Suprapubic skin (tissue), 4 donors: ENCODE measurements at regions not wholly inside any gene's neighbourhood (a gene's known extent, or its start where the extent isn't known, plus 50 kb on each side); places are given as distances from the start of the nearest gene placed in this dataset.

ENCODE experiments used
- DNase-seq, 2 donors: peaks; one replicate each; pipeline ENCODE4 v3.0.0-alpha.2; 2019; ENCODE audit warnings: low spot score in 2 of 2
- H3K27ac ChIP-seq: fragments of 200-600 bp; sonication (generic); one replicate; pipeline ENCODE4 v1.5.1; 2019
- H3K27me3 ChIP-seq: fragments of 200-600 bp; sonication (generic); one replicate; pipeline ENCODE4 v1.5.1; 2019
- H3K36me3 ChIP-seq: fragments of 200-600 bp; sonication (generic); one replicate; pipeline ENCODE4 v1.5.1; 2019
- H3K4me1 ChIP-seq: fragments of 200-600 bp; sonication (generic); one replicate; pipeline ENCODE4 v1.5.1; 2019
- H3K4me3 ChIP-seq: fragments of 200-600 bp; sonication (generic); one replicate; pipeline ENCODE4 v1.5.1; 2019; ENCODE audit warnings: mild to moderate bottlenecking
- H3K9me3 ChIP-seq: fragments of 200-600 bp; sonication (generic); one replicate; pipeline ENCODE4 v1.5.1; 2019
- CTCF ChIP-seq, 2 donors: fragments of 200-600 bp in 1 of 2; fragments of 450-650 bp in 1 of 2; sonication (generic) in 1 of 2; IDR thresholded peaks; one replicate each; pipeline ENCODE4 v1.5.1; 2016 to 2019; ENCODE audit warnings: antibody characterized with exemption in 2 of 2, mild to moderate bottlenecking in 1 of 2, moderate library complexity in 1 of 2
- EP300 ChIP-seq: sonication (generic); formaldehyde crosslinking; IDR thresholded peaks from one replicate; pipeline ENCODE4 v1.6.1; 2017; ENCODE audit warnings: antibody characterized with exemption
- POLR2A ChIP-seq, 2 donors: fragments of 450-650 bp; IDR thresholded peaks; one replicate each; pipeline ENCODE4 v1.6.1; 2017; ENCODE audit warnings: antibody characterized with exemption in 2 of 2, mild to moderate bottlenecking in 2 of 2, moderate library complexity in 2 of 2
- POLR2AphosphoS5 ChIP-seq, 3 donors: sonication (generic); formaldehyde crosslinking; IDR thresholded peaks; one replicate each; pipeline ENCODE4 v1.6.1; 2017; ENCODE audit warnings: antibody characterized with exemption in 3 of 3
- WGBS: methylation state at CpG from one replicate; pipeline ENCODE4 v1.1.5; 2018; 5-methylcytosine and 5-hydroxymethylcytosine counted together

- Histone ChIP-seq H3K27me3 (no peaks in the 10 kb centered on the region), H3K4me3 (no peak overlapping the region), H3K4me1 (no peaks in the 10 kb centered on the region), H3K9me3 (no peaks in the 10 kb centered on the region), H3K36me3 (peaks cover 26% of the 10 kb centered on the region), H3K27ac (no peak overlapping the region)
- no peak for DNase-seq
- WGBS: 90% methylated on average over 2 of the region's 2 CpGs
- TF ChIP-seq EP300 (no peak), CTCF (IDR thresholded peaks at IDR 0.05) (no peak), POLR2AphosphoS5 (IDR thresholded peaks at IDR 0.05) (no peak), POLR2A (IDR thresholded peaks at IDR 0.05) (no peak)
These were observed 57.3 kb downstream of the PIK3C2A start for GRCh38 chr11:17150521-17150920.

GRCh38 chr11:17148536-17148935 is 59.2 kb downstream of the PIK3C2A start:
- H3K4me1 ChIP-seq: no peaks in the 10 kb centered on the region
- H3K9me3 ChIP-seq: no peaks in the 10 kb centered on the region
- no peak overlapping the region for H3K4me3 ChIP-seq
- H3K27ac ChIP-seq: no peak overlapping the region
- DNase-seq: no peak
- no peaks in the 10 kb centered on the region for H3K27me3 ChIP-seq
- H3K36me3 ChIP-seq: peaks cover 38% of the 10 kb centered on the region
- TF ChIP-seq EP300 (no peak), POLR2A (IDR thresholded peaks at IDR 0.05) (no peak), CTCF (IDR thresholded peaks at IDR 0.05) (no peak), POLR2AphosphoS5 (IDR thresholded peaks at IDR 0.05) (no peak)

DNA sequence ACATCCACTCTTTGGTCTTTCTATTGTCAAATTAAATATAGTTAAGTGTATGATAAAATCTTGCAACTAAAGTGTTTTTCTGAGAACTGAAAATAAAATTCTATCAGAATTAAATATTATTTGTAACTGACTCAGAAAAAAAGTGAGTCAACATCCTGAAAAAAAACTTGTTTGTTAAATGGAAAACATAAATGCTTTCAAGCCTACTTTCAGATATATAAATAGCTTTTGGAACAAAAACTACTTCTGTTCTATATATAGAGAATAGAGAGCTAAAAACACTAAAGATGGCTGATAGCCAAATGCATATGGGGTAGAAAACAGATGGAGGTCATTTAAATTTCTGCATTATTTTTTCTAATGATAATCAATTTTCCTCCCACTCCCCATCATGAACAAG is 61.8 kb downstream of the PIK3C2A start:
- Histone ChIP-seq H3K27ac (no peak overlapping the region), H3K36me3 (peaks cover 49% of the 10 kb centered on the region), H3K4me3 (no peak overlapping the region), H3K4me1 (no peaks in the 10 kb centered on the region), H3K9me3 (no peaks in the 10 kb centered on the region), H3K27me3 (no peaks in the 10 kb centered on the region)
- DNase-seq: no peak
- TF ChIP-seq POLR2AphosphoS5 (IDR thresholded peaks at IDR 0.05) (no peak), POLR2A (IDR thresholded peaks at IDR 0.05) (no peak), CTCF (IDR thresholded peaks at IDR 0.05) (no peak), EP300 (no peak)

DNA sequence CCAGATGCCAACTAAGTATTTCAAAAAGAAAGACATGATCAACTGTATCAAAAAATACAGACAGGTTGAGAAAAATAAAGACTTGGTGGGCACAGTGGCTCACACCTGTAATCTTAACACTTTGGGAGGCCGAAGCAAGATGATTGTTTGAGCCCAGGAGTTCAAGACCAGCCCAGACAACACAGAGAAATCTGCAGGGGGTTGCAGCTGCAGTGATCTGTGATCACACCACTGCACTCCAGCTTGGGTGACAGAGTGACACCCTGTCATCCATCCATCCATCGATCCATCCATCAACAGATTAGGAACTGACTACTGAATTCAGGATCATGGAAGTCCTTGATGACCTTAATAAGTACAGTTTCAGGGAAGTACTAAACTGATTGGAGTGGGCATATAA is 65.0 kb upstream of the RPS13 start:
- DNase-seq: no peak
- Histone ChIP-seq H3K4me3 (no peak overlapping the region), H3K27me3 (no peaks in the 10 kb centered on the region), H3K4me1 (no peaks in the 10 kb centered on the region), H3K27ac (no peak overlapping the region), H3K9me3 (no peaks in the 10 kb centered on the region), H3K36me3 (peaks cover 40% of the 10 kb centered on the region)
- WGBS: 92% methylated on average over 2 of the region's 2 CpGs
- no peak for TF ChIP-seq CTCF (IDR thresholded peaks at IDR 0.05)
- TF ChIP-seq POLR2A (IDR thresholded peaks at IDR 0.05): no peak
- TF ChIP-seq POLR2AphosphoS5 (IDR thresholded peaks at IDR 0.05): no peak
- TF ChIP-seq EP300: no peak

DNA sequence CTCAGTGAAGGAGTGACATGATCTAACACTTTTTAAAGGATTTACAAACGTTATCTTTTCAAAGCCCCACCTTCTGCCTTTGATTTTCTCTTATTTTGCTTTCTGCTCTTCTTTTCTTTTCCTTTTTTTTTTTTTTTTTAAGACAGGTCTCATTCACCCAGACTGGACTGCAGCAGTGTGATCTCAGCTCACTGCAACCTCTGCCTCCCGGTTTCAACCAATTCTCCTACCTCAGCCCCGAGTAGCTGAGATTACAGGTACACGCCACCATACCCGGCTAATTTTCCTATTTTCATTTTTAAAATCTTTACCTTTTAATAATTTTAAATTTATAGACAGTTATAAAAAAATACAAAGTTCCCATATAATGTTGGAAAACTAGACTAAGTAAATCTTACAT is 63.7 kb upstream of the RPS13 start:
- peaks cover 36% of the 10 kb centered on the region for H3K36me3 ChIP-seq
- no peak overlapping the region for H3K4me3 ChIP-seq
- no peaks in the 10 kb centered on the region for H3K4me1 ChIP-seq
- WGBS: 89% methylated on average over 5 of the region's 5 CpGs
- no peak overlapping the region for H3K27ac ChIP-seq
- H3K9me3 ChIP-seq: no peaks in the 10 kb centered on the region
- no peak for TF ChIP-seq POLR2AphosphoS5 (IDR thresholded peaks at IDR 0.05)
- TF ChIP-seq POLR2A (IDR thresholded peaks at IDR 0.05): no peak
- no peak for TF ChIP-seq EP300
- no peak for TF ChIP-seq CTCF (IDR thresholded peaks at IDR 0.05)
- DNase-seq: no peak
- no peaks in the 10 kb centered on the region for H3K27me3 ChIP-seq
